MM.1S (cell line): ENCODE measurements at regions not wholly inside any gene's neighbourhood (a gene's known extent, or its start where the extent isn't known, plus 50 kb on each side); places are given as distances from the start of the nearest gene placed in this dataset.

Experiments
- DNase-seq: peaks from one replicate; pipeline ENCODE4 v3.0.0-alpha.2; 2015
- H2AFZ ChIP-seq: fragments of 300-600 bp; sonication (generic); 2 replicates; pipeline ENCODE4 v1.6.0; 2016; ENCODE audit warnings: antibody characterized with exemption, low read length
- H3F3A ChIP-seq: fragments of 300-600 bp; sonication (generic); 2 replicates; pipeline ENCODE4 v1.6.1; 2016; ENCODE audit warnings: mild to moderate bottlenecking, antibody characterized with exemption, low read length, moderate library complexity, mixed read lengths; ENCODE audit not compliant: insufficient read depth
- H3K27ac ChIP-seq: fragments of 300-600 bp; sonication (generic); 2 replicates; pipeline ENCODE4 v1.5.1; 2016; ENCODE audit warnings: mild to moderate bottlenecking, low read length
- H3K27me3 ChIP-seq: fragments of 300-600 bp; sonication (generic); replicated peaks from 2 replicates; pipeline ENCODE4 v1.6.0; 2016; ENCODE audit warnings: low read length; ENCODE audit not compliant: insufficient read depth
- H3K36me3 ChIP-seq: fragments of 300-600 bp; sonication (generic); replicated peaks from 2 replicates; pipeline ENCODE4 v1.6.1; 2016; ENCODE audit warnings: mild to moderate bottlenecking, low read length, mixed read lengths; ENCODE audit not compliant: insufficient read depth
- H3K4me1 ChIP-seq: fragments of 300-600 bp; sonication (generic); 2 replicates; pipeline ENCODE4 v1.6.1; 2016; ENCODE audit warnings: low read length, mixed read lengths
- H3K4me2 ChIP-seq: fragments of 300-600 bp; sonication (generic); 2 replicates; pipeline ENCODE4 v1.6.0; 2016; ENCODE audit warnings: low read depth, low read length
- H3K4me3 ChIP-seq: fragments of 300-600 bp; sonication (generic); 2 replicates; pipeline ENCODE4 v1.5.1; 2016; ENCODE audit warnings: low read length, mixed read lengths
- H3K79me2 ChIP-seq: fragments of 300-600 bp; sonication (generic); 2 replicates; pipeline ENCODE4 v1.6.1; 2016; ENCODE audit warnings: mixed run types, low read length, mixed read lengths
- H3K9ac ChIP-seq: fragments of 300-600 bp; sonication (generic); 2 replicates; pipeline ENCODE4 v1.6.1; 2016; ENCODE audit warnings: low read length, mixed read lengths
- H3K9me2 ChIP-seq: fragments of 300-600 bp; sonication (generic); replicated peaks from 2 replicates; pipeline ENCODE4 v1.6.1; 2016; ENCODE audit warnings: mild to moderate bottlenecking, low read length, mixed read lengths; ENCODE audit not compliant: insufficient read depth
- H3K9me3 ChIP-seq: fragments of 300-600 bp; sonication (generic); replicated peaks from 2 replicates; pipeline ENCODE4 v1.6.1; 2016; ENCODE audit warnings: mild to moderate bottlenecking, low read length, mixed read lengths; ENCODE audit not compliant: insufficient read depth
- H4K20me1 ChIP-seq: fragments of 300-600 bp; sonication (generic); 2 replicates; pipeline ENCODE4 v1.6.1; 2016; ENCODE audit warnings: mild to moderate bottlenecking, low read length, moderate library complexity, mixed read lengths; ENCODE audit not compliant: insufficient read depth
- EZH2 ChIP-seq: fragments of 300-600 bp; sonication (generic); optimal IDR thresholded peaks from 2 replicates; pipeline ENCODE3; 2017; ENCODE audit warnings: low read depth, mild to moderate bottlenecking, antibody characterized with exemption, low read length, mixed read lengths
- EZH2phosphoT487 ChIP-seq: fragments of 300-600 bp; sonication (generic); IDR thresholded peaks from 2 replicates; pipeline ENCODE4 v1.6.1; 2018; ENCODE audit warnings: antibody characterized with exemption, low read length
- TF ChIP-seq, protein P1 (sequence below): fragments of 300-600 bp; sonication (generic); IDR thresholded peaks from 2 replicates; pipeline ENCODE4 v1.5.1; 2016; ENCODE audit warnings: antibody characterized with exemption, low read length, mixed read lengths

DNA sequence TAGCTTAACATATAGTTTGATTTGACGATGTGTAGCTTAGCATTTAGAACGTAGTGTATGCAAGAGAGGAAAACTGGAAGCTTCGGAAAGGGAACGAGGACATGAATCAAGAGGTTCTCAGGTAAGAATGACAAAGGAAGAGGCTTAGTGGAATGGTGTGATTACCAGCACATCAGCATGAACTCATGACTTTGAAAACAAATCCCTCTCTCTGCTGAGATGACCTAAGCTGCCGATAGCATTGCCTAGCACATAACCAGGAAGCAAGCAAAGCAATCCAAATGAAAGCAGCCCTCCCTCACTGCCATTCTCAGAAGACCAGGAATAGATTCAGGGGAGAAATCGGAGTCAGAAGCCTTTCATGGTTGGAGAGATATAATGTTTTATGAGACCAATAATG lies 51.3 kb upstream of the CCL1 start:
- Histone ChIP-seq H3K27ac (no peak overlapping the region), H3K9me3 (no peaks in the 10 kb centered on the region), H3F3A (no peaks in the 10 kb centered on the region), H3K27me3 (no peaks in the 10 kb centered on the region), H2AFZ (no peak overlapping the region), H3K9me2 (no peaks in the 10 kb centered on the region), H3K9ac (no peak overlapping the region), H3K36me3 (no peaks in the 10 kb centered on the region), H3K4me3 (no peak overlapping the region), H3K79me2 (no peaks in the 10 kb centered on the region), H3K4me1 (no peaks in the 10 kb centered on the region), H3K4me2 (no peak overlapping the region), H4K20me1 (no peaks in the 10 kb centered on the region)
- no peak for DNase-seq
- TF ChIP-seq EZH2phosphoT487 (no peak), EZH2 (no peak)
- TF ChIP-seq, protein P1, sequence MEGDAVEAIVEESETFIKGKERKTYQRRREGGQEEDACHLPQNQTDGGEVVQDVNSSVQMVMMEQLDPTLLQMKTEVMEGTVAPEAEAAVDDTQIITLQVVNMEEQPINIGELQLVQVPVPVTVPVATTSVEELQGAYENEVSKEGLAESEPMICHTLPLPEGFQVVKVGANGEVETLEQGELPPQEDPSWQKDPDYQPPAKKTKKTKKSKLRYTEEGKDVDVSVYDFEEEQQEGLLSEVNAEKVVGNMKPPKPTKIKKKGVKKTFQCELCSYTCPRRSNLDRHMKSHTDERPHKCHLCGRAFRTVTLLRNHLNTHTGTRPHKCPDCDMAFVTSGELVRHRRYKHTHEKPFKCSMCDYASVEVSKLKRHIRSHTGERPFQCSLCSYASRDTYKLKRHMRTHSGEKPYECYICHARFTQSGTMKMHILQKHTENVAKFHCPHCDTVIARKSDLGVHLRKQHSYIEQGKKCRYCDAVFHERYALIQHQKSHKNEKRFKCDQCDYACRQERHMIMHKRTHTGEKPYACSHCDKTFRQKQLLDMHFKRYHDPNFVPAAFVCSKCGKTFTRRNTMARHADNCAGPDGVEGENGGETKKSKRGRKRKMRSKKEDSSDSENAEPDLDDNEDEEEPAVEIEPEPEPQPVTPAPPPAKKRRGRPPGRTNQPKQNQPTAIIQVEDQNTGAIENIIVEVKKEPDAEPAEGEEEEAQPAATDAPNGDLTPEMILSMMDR = no peak

DNA sequence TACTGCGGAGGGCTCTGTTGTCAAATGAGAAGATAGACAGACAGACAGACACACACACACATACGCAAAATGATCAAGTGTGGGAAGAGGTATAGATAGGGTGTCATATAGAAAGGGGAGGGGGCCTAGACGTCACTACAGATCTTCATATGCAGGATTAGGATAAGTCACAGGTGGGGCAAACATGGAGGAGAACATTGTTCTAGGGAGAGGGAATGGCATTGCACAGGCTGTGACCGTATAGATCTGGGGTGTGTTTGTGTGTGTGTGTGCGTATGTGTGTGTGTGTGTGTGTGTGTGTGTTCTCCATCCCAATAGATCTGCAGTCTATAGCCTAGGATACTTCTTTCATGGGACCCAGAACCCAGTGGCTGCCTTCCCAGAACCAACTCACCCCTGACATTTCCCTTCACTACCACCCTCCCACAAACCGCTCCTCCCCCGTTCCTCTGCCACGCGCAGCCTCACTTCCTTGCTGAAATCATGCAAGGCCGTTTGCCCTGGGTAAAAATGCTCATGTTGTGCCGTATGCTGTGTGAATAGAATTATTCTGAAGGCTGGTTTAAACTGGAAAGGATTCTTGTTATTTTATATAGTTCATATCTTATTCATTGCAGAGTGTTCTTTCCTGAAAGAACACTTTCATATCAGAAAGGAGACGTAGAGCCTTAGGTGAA lies 50.5 kb upstream of the CCL1 start:
- Histone ChIP-seq H3K4me3 (no peak overlapping the region), H3K9me3 (no peaks in the 10 kb centered on the region), H3K4me1 (no peaks in the 10 kb centered on the region), H3K9me2 (no peaks in the 10 kb centered on the region), H3K4me2 (no peak overlapping the region), H3K36me3 (no peaks in the 10 kb centered on the region), H3K27ac (no peak overlapping the region), H3K27me3 (no peaks in the 10 kb centered on the region), H3F3A (no peaks in the 10 kb centered on the region), H3K9ac (no peak overlapping the region), H3K79me2 (no peaks in the 10 kb centered on the region), H4K20me1 (no peaks in the 10 kb centered on the region), H2AFZ (no peak overlapping the region)
- DNase-seq = no peak
- TF ChIP-seq, protein P1 = no peak
- no peak for TF ChIP-seq EZH2
- TF ChIP-seq EZH2phosphoT487 = no peak

DNA sequence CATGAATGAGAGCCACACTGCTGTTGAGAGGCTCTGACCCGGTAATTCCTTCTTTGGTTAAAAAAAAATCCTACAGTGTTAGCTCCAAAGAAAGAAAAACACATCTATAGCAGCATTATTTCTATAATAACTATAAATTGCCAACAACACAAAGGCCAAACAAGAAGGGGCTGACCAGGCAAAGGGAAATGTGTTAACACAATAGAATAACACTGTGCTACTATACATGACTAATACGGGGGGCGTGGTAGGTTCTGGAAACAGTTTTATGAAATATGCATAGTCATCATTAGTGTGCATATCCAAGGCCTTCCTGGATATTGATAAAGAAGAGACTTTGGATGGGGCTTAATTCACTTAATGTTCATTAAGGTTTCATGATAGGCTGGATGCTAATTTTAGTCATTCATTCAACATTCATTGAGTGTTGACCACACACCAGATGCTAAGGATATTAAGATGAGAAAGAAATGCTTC lies 50.0 kb upstream of the CCL1 start:
- H3K9me2 ChIP-seq = no peaks in the 10 kb centered on the region
- H3K4me2 ChIP-seq = no peak overlapping the region
- no peak overlapping the region for H3K4me3 ChIP-seq
- H3F3A ChIP-seq = no peaks in the 10 kb centered on the region
- no peaks in the 10 kb centered on the region for H3K79me2 ChIP-seq
- H3K27me3 ChIP-seq = no peaks in the 10 kb centered on the region
- H3K27ac ChIP-seq = no peak overlapping the region
- no peaks in the 10 kb centered on the region for H3K4me1 ChIP-seq
- no peak for DNase-seq
- H3K36me3 ChIP-seq = no peaks in the 10 kb centered on the region
- H3K9me3 ChIP-seq = no peaks in the 10 kb centered on the region
- no peak overlapping the region for H2AFZ ChIP-seq
- no peak overlapping the region for H3K9ac ChIP-seq
- TF ChIP-seq EZH2 = no peak
- TF ChIP-seq EZH2phosphoT487 = no peak
- TF ChIP-seq, protein P1 = no peak
- no peaks in the 10 kb centered on the region for H4K20me1 ChIP-seq
